ENCODE measurements at regions not wholly inside any gene's neighbourhood (a gene's known extent, or its start where the extent isn't known, plus 50 kb on each side); places are given as distances from the start of the nearest gene placed in this dataset.

GRCh38 chr13:67934617-67935330 is 704.6 kb upstream of the PCDH9 start:
- WGBS: 64% methylated on average over 1 of the region's 1 CpG
- Histone ChIP-seq H3K9me3 (ENCODE audit: control insufficient read depth in 4 of 4, low read length in 3 of 4) (no peaks in the 10 kb centered on the region), H3K4me1 (ENCODE audit: control insufficient read depth in 4 of 4, insufficient read depth in 4 of 4, low read length in 3 of 4) (no peaks in the 10 kb centered on the region), H3K9ac (ENCODE audit: low read depth in 1 of 2, low read length in 2 of 2) (no peak overlapping the region), H3K36me3 (ENCODE audit: control insufficient read depth in 4 of 4, insufficient read depth in 3 of 4, low read depth in 1 of 4, low read length in 3 of 4) (no peaks in the 10 kb centered on the region), H3K27me3 (ENCODE audit: control insufficient read depth in 4 of 4, insufficient read depth in 4 of 4, low read length in 3 of 4) (no peaks in the 10 kb centered on the region), H3K27ac (ENCODE audit: low read depth in 1 of 2, low read length in 2 of 2) (no peak overlapping the region), H3K4me3 (ENCODE audit: low read depth in 1 of 3, low read length in 3 of 3) (no peak overlapping the region)
- DNase-seq (ENCODE audit: low spot score): no peak
- TF ChIP-seq SP1 (IDR thresholded peaks at IDR 0.05) (no peak), GABPA (IDR thresholded peaks at IDR 0.05 in 1 of 2, conservative IDR thresholded peaks at IDR 0.05 in 1 of 2) (no peak), FOXA1 (IDR thresholded peaks at IDR 0.05) (no peak), YY1 (IDR thresholded peaks at IDR 0.05) (no peak), ZBTB33 (IDR thresholded peaks at IDR 0.05) (no peak), FOXA2 (IDR thresholded peaks at IDR 0.05) (no peak), ATF3 (IDR thresholded peaks at IDR 0.05) (no peak), NR2F2 (IDR thresholded peaks at IDR 0.05) (no peak), HNF4G (IDR thresholded peaks at IDR 0.05) (no peak), RXRA (IDR thresholded peaks at IDR 0.05) (no peak), EGR1 (IDR thresholded peaks at IDR 0.05; ENCODE audit: low read depth in 2 of 2) (no peak), JUND (IDR thresholded peaks at IDR 0.05) (no peak), MAX (IDR thresholded peaks at IDR 0.05) (no peak), CTCF (IDR thresholded peaks at IDR 0.05; ENCODE audit: low read depth, low read length, missing input control) (no peak), RAD21 (IDR thresholded peaks at IDR 0.05) (no peak), REST (IDR thresholded peaks at IDR 0.05) (no peak)
